Prostate gland (tissue), 2 donors: ENCODE measurements at regions not wholly inside any gene's neighbourhood (a gene's known extent, or its start where the extent isn't known, plus 50 kb on each side); places are given as distances from the start of the nearest gene placed in this dataset.
"Not testable (repeated sequence)": the region's sequence is repeated elsewhere in the genome, so short reads cannot be mapped to it uniquely, and the experiment has no call there.

Experiments
- POLR2A ChIP-seq: fragments of 450-650 bp; IDR thresholded peaks from one replicate; pipeline ENCODE4 v1.6.1; 2016; ENCODE audit warnings: antibody characterized with exemption, mild to moderate bottlenecking
- TF ChIP-seq, protein P1 (sequence below), 4 experiments: fragments of 200-600 bp in 2 of 4; fragments of 450-650 bp in 2 of 4; sonication (generic) in 2 of 4; IDR thresholded peaks; 1 replicate in 3 of 4; 2 replicates in 1 of 4; pipeline ENCODE4 v1.5.1; 2016 to 2019; ENCODE audit warnings: antibody characterized with exemption in 4 of 4, mild to moderate bottlenecking in 2 of 4, moderate library complexity in 2 of 4

DNA sequence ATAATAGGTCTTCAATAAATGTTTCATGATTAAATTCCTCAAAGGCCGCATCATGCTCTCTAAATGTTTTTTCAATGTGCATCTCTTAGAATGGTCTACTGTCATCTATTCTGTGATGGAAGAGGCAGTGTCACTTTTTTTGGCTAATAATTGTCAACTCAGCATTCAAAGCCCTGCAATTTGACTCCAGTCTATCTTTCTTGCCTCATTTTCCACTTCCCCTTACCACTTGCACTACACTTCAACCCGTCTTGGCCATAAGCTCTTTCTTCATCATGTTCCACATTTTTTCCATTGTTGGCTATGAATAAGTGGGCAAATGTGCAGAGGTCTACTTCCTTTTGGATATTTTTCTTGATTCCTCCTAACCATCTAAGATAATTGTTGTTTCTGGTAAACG lies 59.2 kb upstream of the POMZP3 start:
- TF ChIP-seq, protein P1, sequence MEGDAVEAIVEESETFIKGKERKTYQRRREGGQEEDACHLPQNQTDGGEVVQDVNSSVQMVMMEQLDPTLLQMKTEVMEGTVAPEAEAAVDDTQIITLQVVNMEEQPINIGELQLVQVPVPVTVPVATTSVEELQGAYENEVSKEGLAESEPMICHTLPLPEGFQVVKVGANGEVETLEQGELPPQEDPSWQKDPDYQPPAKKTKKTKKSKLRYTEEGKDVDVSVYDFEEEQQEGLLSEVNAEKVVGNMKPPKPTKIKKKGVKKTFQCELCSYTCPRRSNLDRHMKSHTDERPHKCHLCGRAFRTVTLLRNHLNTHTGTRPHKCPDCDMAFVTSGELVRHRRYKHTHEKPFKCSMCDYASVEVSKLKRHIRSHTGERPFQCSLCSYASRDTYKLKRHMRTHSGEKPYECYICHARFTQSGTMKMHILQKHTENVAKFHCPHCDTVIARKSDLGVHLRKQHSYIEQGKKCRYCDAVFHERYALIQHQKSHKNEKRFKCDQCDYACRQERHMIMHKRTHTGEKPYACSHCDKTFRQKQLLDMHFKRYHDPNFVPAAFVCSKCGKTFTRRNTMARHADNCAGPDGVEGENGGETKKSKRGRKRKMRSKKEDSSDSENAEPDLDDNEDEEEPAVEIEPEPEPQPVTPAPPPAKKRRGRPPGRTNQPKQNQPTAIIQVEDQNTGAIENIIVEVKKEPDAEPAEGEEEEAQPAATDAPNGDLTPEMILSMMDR (IDR thresholded peaks at IDR 0.05), result not testable (repeated sequence)
- TF ChIP-seq POLR2A, result not testable (repeated sequence)
